Smooth muscle cell (in vitro differentiated cells): ENCODE measurements at regions not wholly inside any gene's neighbourhood (a gene's known extent, or its start where the extent isn't known, plus 50 kb on each side); places are given as distances from the start of the nearest gene placed in this dataset.

Source experiments
- DNase-seq: peaks from one replicate; lab custom pipeline; 2025; ENCODE audit not compliant: unreplicated experiment; lab: John Stamatoyannopoulos, UW
- H2AFZ ChIP-seq: fragments of 200-600 bp; sonication (generic); 2 replicates; pipeline ENCODE4 v1.6.0; 2016; ENCODE audit warnings: antibody characterized with exemption, low read depth, mild to moderate bottlenecking
- H3F3A ChIP-seq: fragments of 200-600 bp; sonication (generic); 2 replicates; pipeline ENCODE4 v1.6.0; 2017; ENCODE audit warnings: antibody characterized with exemption, low read depth
- H3K27ac ChIP-seq: fragments of 200-600 bp; sonication (generic); 2 replicates; pipeline ENCODE4 v1.5.1; 2016; ENCODE audit warnings: low read depth, mild to moderate bottlenecking
- H3K27me3 ChIP-seq: fragments of 200-600 bp; sonication (generic); 2 replicates; pipeline ENCODE4 v1.6.1; 2016; ENCODE audit warnings: low read depth, mild to moderate bottlenecking
- H3K36me3 ChIP-seq: fragments of 200-600 bp; sonication (generic); 2 replicates; pipeline ENCODE4 v1.5.1; 2016; ENCODE audit warnings: low read depth
- H3K4me1 ChIP-seq: fragments of 200-600 bp; sonication (generic); 2 replicates; pipeline ENCODE4 v1.5.1; 2016; ENCODE audit warnings: low read depth
- H3K4me2 ChIP-seq: fragments of 200-600 bp; sonication (generic); 2 replicates; pipeline ENCODE4 v1.6.0; 2016; ENCODE audit warnings: mild to moderate bottlenecking
- H3K4me3 ChIP-seq: fragments of 200-600 bp; sonication (generic); 2 replicates; pipeline ENCODE4 v1.5.1; 2016; ENCODE audit warnings: mild to moderate bottlenecking
- H3K79me2 ChIP-seq: fragments of 200-600 bp; sonication (generic); 2 replicates; pipeline ENCODE4 v1.6.0; 2016; ENCODE audit warnings: low read depth, mild to moderate bottlenecking
- H3K9ac ChIP-seq: fragments of 200-600 bp; sonication (generic); 2 replicates; pipeline ENCODE4 v1.6.0; 2016; ENCODE audit warnings: low read depth
- H3K9me3 ChIP-seq: fragments of 200-600 bp; sonication (generic); replicated peaks from 2 replicates; pipeline ENCODE4 v1.5.1; 2016; ENCODE audit warnings: low read depth
- H4K20me1 ChIP-seq: fragments of 200-600 bp; sonication (generic); 2 replicates; pipeline ENCODE4 v1.6.0; 2016; ENCODE audit warnings: low read depth
- WGBS: methylation state at CpG from one replicate; pipeline ENCODE4 v1.1.7; 2016; ENCODE audit warnings: low lambda C conversion rate; 5-methylcytosine and 5-hydroxymethylcytosine counted together
- TF ChIP-seq, protein P1 (sequence below): fragments of 200-600 bp; sonication (generic); IDR thresholded peaks from 2 replicates; pipeline ENCODE4 v1.5.1; 2017; ENCODE audit warnings: borderline replicate concordance, mild to moderate bottlenecking, antibody characterized with exemption; ENCODE audit not compliant: insufficient read depth, poor library complexity, severe bottlenecking

DNA sequence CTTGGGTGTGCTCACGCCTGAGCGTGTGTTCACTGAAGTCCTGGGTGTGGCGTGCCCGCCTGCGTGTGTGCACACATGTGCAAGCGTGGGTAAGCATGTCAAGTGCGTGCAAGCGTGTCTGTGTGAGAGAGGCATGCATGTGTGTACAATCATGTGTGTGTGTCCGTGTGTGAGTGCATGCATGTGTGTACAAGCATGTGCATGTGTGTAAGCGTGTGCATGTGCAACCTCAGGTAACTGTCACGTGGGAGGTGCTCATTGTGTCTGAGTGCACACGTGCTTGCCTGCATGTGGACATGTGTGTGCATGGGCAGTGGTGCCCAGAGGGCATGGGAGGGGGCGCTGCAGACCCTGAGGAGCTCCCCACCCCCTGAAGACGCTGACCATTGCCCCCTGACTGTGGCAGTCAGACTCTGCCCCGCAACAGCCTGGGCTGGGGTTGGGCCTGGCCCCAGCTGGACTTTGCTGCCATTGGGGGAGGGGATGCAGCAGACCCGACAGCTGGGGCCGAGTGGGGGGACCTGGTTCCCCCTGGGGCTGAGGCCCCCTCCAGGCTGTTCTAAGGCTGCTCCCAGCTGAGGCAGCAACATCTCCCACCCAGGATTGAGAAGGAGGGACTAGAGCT is 88.1 kb downstream of the UNCX start:
- Histone ChIP-seq H3K9ac (no peak overlapping the region), H2AFZ (no peak overlapping the region), H3K27me3 (no peaks in the 10 kb centered on the region), H3K4me3 (no peak overlapping the region), H3K4me2 (no peak overlapping the region), H3K79me2 (no peaks in the 10 kb centered on the region), H3K4me1 (no peaks in the 10 kb centered on the region), H4K20me1 (no peaks in the 10 kb centered on the region), H3K9me3 (no peaks in the 10 kb centered on the region), H3K36me3 (no peaks in the 10 kb centered on the region), H3F3A (no peaks in the 10 kb centered on the region), H3K27ac (no peak overlapping the region)
- TF ChIP-seq, protein P1, sequence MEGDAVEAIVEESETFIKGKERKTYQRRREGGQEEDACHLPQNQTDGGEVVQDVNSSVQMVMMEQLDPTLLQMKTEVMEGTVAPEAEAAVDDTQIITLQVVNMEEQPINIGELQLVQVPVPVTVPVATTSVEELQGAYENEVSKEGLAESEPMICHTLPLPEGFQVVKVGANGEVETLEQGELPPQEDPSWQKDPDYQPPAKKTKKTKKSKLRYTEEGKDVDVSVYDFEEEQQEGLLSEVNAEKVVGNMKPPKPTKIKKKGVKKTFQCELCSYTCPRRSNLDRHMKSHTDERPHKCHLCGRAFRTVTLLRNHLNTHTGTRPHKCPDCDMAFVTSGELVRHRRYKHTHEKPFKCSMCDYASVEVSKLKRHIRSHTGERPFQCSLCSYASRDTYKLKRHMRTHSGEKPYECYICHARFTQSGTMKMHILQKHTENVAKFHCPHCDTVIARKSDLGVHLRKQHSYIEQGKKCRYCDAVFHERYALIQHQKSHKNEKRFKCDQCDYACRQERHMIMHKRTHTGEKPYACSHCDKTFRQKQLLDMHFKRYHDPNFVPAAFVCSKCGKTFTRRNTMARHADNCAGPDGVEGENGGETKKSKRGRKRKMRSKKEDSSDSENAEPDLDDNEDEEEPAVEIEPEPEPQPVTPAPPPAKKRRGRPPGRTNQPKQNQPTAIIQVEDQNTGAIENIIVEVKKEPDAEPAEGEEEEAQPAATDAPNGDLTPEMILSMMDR: no peak
- 90% methylated on average over 13 of the region's 17 CpGs for WGBS
- DNase-seq: no peak

DNA sequence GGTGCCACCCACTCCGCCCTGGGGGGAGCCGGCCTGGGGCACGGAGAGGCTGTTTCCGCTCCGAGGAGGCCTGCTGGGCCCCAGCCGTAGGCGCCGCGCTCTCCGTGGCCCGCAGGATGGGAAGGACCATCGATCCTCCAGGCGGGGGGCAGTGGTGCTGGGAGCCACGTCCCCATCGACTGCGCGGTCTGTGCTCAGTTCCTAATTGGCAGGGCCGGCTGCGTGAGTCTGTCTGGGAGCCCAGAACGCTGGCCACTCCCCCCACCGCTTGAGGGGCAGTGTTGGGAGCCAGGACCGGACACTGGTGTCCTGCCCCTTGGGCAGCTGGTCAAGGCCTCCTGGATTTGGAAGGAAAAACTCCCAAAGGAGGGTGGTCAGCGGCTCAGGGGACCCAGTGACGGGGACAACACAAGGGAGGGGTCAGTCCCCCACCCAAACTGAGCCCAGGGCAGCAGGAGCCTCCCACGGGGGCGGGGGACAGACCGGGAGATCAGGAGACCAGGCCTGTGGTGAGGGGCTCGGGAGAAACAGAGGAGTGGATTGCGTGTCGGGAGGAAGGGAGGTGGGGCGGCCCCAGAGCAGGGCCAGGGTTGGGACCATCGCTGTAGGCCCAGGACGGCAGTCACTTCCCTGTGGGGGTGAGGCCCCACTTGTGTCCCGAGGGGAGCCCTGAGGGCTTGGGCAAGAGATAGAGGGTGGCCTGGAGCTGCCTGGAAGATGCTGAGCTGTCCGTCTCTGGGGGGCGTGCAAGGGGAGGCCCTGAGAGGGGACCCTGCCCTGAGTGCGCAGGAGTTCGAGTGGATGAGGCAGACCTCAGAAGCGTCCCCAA is 89.0 kb downstream of the UNCX start:
- Histone ChIP-seq H3K4me3 (no peak overlapping the region), H3K9me3 (no peaks in the 10 kb centered on the region), H3K79me2 (no peaks in the 10 kb centered on the region), H3K4me2 (no peak overlapping the region), H2AFZ (no peak overlapping the region), H3K27me3 (no peaks in the 10 kb centered on the region), H3K9ac (no peak overlapping the region), H3K36me3 (no peaks in the 10 kb centered on the region), H3K4me1 (no peaks in the 10 kb centered on the region), H3F3A (no peaks in the 10 kb centered on the region), H3K27ac (no peak overlapping the region), H4K20me1 (no peaks in the 10 kb centered on the region)
- WGBS: 94% methylated on average over 33 of the region's 39 CpGs
- DNase-seq: no peak
- TF ChIP-seq, protein P1: no peak

DNA sequence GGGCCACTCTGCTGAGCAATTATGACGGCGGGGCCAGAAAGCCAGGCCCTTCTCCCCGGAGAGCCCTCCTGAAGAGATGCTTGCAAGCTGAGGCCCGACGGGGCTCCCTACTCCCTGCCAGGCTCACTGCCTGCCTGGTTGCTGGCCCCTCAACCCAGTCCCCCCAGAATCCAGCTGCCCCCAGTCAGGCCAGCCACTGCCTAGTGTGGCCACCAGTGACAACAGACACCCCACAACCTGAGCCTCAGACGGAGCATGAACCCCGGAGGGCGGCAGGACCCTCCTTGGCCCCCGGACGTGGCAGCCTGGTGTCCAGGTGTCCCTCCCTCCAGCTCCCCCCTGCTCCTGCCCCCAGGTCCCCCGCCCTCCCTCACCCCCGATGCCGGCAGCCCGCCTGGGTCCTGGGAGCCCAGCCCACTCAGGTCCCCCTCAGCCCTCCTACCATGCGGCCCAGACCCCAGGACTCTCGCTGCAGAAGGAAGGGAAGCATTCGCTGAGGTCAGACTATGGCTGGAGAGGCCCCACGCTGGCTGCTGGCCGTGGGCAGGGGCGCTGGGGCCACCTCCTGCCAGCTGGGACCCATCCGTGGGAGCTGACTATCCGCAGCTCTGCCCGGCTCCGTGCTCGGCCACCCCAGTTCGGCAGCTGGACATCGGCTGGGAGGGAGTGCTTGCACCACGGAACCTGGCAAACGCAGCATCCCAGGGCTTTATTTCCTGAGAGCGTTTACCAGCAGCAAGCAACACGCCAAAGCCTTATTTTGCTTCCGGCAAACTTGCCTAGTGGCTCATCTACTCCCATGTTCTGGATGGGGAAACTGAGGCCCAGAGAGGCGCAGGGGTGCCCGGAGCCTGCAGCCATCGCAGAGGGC is 89.8 kb downstream of the UNCX start:
- no peak for DNase-seq
- TF ChIP-seq, protein P1: no peak
- Histone ChIP-seq H3K27ac (no peak overlapping the region), H3K4me2 (no peak overlapping the region), H3K4me3 (no peak overlapping the region), H3F3A (no peaks in the 10 kb centered on the region), H4K20me1 (no peaks in the 10 kb centered on the region), H3K36me3 (no peaks in the 10 kb centered on the region), H3K9ac (no peak overlapping the region), H3K27me3 (no peaks in the 10 kb centered on the region), H3K79me2 (no peaks in the 10 kb centered on the region), H3K9me3 (no peaks in the 10 kb centered on the region), H2AFZ (no peak overlapping the region), H3K4me1 (no peaks in the 10 kb centered on the region)
- 87% methylated on average over 31 of the region's 35 CpGs for WGBS
